GM12864 (cell line): ENCODE measurements at regions not wholly inside any gene's neighbourhood (a gene's known extent, or its start where the extent isn't known, plus 50 kb on each side); places are given as distances from the start of the nearest gene placed in this dataset.
"Not testable (repeated sequence)": the region's sequence is repeated elsewhere in the genome, so short reads cannot be mapped to it uniquely, and the experiment has no call there.

Experiments used
- DNase-seq: peaks from one replicate; pipeline ENCODE4 v3.0.0-alpha.2; 2011; ENCODE audit warnings: low read depth
- H3K4me3 ChIP-seq: 2 replicates; pipeline ENCODE4 v1.5.1; 2011; ENCODE audit warnings: mild to moderate bottlenecking, low read depth, low read length, control low read depth
- TF ChIP-seq, protein P1 (sequence below): IDR thresholded peaks from 2 replicates; pipeline ENCODE4 v1.5.1; 2011; ENCODE audit warnings: low read depth, mild to moderate bottlenecking, moderate library complexity, low read length, control low read depth, inconsistent platforms; ENCODE audit errors: missing control alignments

- no peak overlapping the region for H3K4me3 ChIP-seq
- TF ChIP-seq, protein P1, sequence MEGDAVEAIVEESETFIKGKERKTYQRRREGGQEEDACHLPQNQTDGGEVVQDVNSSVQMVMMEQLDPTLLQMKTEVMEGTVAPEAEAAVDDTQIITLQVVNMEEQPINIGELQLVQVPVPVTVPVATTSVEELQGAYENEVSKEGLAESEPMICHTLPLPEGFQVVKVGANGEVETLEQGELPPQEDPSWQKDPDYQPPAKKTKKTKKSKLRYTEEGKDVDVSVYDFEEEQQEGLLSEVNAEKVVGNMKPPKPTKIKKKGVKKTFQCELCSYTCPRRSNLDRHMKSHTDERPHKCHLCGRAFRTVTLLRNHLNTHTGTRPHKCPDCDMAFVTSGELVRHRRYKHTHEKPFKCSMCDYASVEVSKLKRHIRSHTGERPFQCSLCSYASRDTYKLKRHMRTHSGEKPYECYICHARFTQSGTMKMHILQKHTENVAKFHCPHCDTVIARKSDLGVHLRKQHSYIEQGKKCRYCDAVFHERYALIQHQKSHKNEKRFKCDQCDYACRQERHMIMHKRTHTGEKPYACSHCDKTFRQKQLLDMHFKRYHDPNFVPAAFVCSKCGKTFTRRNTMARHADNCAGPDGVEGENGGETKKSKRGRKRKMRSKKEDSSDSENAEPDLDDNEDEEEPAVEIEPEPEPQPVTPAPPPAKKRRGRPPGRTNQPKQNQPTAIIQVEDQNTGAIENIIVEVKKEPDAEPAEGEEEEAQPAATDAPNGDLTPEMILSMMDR, result no peak
- no peak for DNase-seq
These were observed 162.6 kb upstream of the AGR3 start for GRCh38 chr7:17044396-17044795.

DNA sequence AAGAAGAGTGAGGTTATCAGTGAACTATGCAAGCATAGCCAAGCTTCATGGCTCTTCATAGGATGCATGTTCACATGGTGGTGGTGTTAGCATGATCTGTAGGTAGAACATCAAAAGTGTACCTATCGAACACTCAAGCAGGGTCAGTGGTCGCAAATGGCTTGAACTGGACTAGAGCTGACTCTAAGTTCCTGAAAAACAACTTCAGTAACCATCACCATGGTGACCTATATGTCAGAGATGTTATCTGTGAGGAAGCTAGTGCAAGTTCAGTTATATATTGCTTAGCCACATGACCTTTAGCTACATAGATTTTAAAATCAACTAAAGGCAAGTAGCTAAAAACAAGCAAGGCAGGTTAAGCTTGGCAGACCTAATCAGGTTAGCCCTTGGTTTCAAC is 163.1 kb upstream of the AGR3 start:
- no peak for DNase-seq
- H3K4me3 ChIP-seq, result no peak overlapping the region
- TF ChIP-seq, protein P1, result no peak

GRCh38 chr7:17046259-17046658 is 164.5 kb upstream of the AGR3 start:
- TF ChIP-seq, protein P1, result no peak
- DNase-seq, result no peak
- H3K4me3 ChIP-seq, result no peak overlapping the region

DNA sequence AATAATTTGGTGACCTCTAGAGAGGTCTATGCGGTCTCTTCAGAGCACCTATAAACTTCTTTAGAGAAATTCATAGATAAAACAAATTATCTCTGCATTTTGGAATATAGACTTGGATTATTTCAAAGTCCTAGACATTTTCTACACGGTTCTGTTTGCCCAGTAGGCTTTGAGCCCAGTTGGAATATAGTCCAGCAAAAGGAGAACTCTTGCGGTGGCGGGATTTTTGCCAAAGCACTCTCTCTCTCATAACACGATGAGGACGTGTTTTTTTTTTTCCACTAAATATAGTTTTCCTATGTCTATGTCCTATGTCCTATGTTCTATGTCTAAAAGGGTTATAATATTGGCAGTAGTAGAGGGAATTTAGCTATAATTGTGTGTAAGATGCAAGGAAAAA is 164.9 kb upstream of the AGR3 start:
- TF ChIP-seq, protein P1, result no peak
- H3K4me3 ChIP-seq, result no peak overlapping the region
- DNase-seq, result no peak

DNA sequence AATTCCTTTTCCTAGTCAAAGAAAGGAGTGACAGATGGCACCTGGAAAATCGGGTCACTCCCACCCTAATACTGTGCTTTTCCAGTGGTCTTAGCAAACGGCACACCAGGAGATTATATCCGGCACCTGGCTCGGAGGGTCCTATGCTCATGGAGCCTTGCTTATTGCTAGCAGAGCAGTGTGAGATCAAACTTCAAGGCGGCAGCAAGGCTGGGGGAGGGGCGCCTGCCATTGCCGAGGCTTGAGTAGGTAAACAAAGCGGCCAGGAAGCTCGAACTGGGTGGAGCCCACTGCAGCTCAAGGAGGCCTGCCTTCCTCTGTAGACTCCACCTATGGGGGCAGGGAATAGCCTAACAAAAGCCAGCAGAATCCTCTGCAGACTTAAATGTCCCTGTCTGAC is 171.4 kb upstream of the AGR3 start:
- not testable (repeated sequence) for DNase-seq, H3K4me3 ChIP-seq

DNA sequence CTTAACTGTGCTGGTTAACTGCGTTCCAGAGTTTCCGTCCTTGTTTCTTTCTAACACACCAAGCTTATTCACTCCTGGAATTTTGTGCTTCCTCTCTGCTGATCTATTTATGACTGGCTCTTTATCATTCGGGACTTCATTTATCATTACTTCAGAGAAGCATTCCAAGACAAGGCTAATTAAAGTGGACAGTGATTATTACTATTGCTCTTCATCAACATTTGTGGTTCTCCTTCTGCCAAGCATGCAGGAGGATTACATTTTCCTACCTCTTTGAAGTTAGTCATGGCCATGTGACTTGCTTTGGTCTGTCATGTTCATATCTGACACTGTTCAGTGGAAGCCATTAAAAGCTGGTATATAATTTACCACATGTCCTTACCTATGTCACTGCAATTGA is 172.4 kb upstream of the AGR3 start:
- DNase-seq, result no peak
- no peak overlapping the region for H3K4me3 ChIP-seq

GRCh38 chr7:17054836-17055235 is 173.1 kb upstream of the AGR3 start:
- DNase-seq, result no peak
- TF ChIP-seq, protein P1, result no peak

More for the DNA sequence above, 172.4 kb upstream of the AGR3 start:
- TF ChIP-seq, protein P1, result no peak

DNA sequence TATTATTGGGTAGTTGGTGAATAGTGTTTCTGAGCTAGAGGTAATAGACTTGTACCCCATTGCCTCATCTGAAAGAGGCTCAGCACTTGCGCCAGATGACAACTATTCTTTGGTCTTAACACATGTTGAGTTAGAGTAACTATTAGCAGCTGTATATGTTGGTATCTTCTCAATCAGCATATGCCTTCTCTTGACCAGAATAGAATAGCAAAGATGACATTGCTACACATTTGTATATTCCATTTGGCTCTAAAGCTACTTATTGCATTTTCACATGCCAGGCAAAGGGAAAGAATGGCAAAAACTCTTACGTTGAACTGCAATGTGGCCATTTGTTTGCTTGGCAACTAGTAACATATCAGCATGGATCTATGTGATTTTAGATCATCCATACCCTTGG is 173.8 kb upstream of the AGR3 start:
- TF ChIP-seq, protein P1, result no peak
- H3K4me3 ChIP-seq, result no peak overlapping the region
- no peak for DNase-seq

More at GRCh38 chr7:17054836-17055235, 173.1 kb upstream of the AGR3 start:
- no peak overlapping the region for H3K4me3 ChIP-seq
